AG20443 (cell line): ENCODE measurements at regions not wholly inside any gene's neighbourhood (a gene's known extent, or its start where the extent isn't known, plus 50 kb on each side); places are given as distances from the start of the nearest gene placed in this dataset.
A peak's percentile ranks its signal among the peaks of the same experiment; 100 is the strongest.

Source experiments
- DNase-seq: peaks from one replicate; pipeline ENCODE4 v3.0.0; 2012; ENCODE audit warnings: low spot score, mixed read lengths

GRCh38 chr1:14524826-14525636 lies 73.5 kb upstream of the KAZN start:
- DNase-seq, result no peak

DNA sequence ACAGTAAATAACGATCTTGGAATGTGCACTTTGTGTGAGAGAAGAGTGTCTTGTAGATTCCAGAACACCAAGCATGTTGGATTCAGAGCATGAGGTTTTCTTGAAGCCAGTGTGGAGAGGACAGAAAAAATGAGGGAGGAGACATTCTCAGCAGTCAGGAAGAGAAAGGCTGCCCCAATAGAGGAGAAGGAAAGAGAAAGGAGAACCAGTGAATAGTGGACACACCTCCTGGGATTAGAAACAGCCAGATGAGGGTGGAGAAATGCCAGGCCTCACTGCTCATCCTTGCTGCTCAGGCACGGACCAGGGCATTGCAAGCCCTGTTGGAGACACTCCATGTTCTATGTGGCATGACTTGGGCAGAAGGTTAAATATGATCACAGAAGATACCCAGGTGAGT lies 69.0 kb upstream of the KAZN start:
- DNase-seq, result peak; percentile 41

DNA sequence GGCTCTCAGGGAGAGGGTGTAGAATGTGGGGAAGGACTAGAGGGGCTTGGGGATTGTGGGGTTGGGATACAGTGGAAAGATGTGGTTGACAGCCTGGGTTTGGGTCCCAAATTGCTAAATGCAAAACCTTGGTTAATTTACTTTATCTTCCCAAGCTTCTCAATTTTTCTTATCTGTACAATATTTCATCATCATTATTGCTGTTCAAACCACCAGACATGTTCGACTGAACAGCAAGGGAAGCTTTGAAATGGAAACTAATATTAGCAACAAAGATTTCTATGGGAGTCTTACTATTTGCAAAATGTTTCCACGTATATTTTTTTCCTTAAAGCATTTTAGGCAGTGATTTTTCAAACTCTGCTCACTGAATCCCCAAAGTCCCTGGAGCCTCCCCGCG lies 67.0 kb upstream of the KAZN start:
- DNase-seq, result no peak

- no peak for DNase-seq
These were observed 62.7 kb upstream of the KAZN start for GRCh38 chr1:14535619-14536355.

DNA sequence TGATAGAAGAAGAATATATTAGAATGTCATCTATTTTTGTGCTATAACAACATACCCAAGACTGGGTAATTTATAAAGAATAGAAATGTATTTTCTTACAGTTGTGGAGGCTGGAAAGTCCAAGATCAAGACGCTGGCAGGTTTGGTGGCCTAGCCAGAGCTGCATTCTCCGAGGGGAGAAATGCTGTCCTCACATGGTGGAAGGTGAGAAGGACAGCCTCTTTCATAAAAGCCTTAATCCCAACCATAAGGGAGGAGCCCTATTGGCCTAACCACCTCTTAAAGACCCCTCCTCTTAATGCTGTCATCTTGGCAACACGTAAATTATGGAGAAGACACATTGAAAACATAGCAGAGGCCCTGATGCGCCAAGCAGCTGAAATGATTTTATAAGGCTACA lies 60.1 kb upstream of the KAZN start:
- no peak for DNase-seq

GRCh38 chr1:14539309-14539708 lies 59.2 kb upstream of the KAZN start:
- no peak for DNase-seq

- no peak for DNase-seq
These were observed 58.4 kb upstream of the KAZN start for GRCh38 chr1:14539953-14540563.

DNA sequence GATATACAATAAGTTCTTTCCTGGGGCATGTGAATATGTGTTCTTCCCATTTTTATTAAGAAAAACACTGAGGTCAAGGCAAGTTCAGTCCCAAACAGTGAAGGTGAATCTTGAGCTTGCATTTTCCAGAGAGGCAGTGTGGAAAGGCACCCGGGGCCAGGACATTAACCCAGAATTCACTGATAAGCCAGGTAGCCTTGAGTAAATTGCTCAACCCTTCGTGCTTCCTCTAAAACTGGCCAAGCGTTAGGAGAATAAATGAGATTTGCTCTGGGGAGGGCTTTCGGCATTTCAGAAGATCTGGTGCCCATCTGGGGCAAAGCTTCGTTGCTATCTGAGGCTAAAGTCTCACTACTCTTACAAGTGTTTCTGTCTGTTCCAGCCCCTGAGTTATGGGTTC lies 57.1 kb upstream of the KAZN start:
- DNase-seq, result no peak

DNA sequence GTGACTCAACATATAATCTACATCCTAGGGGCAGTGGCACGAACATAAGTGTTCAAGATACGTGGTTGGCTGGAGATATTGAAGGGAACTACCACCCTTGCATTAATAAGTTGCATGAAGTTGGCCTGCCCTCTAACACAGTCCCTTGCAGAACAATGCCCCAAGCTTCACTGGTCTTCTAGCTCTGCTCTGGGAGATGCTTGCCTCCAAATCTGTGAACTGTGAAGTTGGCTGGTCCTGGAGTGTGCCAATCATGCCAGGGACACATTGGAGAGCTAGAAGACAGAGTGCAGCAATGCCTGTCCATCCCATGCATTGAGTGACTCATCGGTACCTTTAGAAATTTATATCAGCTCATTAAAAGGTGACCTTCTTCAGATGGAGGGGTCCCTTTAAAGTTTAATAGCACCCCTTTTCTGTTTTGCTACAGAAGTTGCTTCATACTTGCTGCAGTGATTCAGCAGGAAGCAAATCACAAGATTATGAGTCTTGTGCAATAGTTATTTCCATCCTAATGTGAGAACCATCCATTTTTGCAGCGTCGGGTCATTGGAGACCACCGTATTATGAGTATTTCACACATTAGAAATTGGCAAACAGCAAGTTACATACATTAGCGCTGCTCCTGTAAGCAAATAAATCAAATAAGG lies 55.2 kb upstream of the KAZN start:
- DNase-seq, result peak; percentile 62

- no peak for DNase-seq
These were observed 54.2 kb upstream of the KAZN start for GRCh38 chr1:14544319-14544718.

- DNase-seq, result no peak
These were observed 53.0 kb upstream of the KAZN start for GRCh38 chr1:14545422-14546025.

DNA sequence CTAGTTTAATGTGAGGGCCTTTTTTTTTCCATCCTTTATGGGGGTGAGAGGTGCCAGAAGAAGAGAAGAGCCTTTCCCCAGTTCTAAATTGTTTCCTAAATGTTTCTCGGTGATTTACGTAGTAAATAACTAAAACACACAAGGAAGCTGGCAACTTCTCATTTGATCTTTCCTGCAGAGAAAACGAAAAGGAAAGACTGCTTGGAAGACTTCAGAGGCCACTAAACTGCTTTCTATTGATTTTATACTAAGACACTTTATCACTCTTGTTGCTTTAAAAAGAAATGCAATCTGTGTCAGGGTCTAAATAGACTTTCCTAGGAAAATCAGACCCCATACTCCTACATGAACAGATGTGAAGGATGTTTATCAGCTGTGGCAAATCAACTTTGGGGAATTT lies 52.1 kb upstream of the KAZN start:
- DNase-seq, result no peak
